Lower lobe of right lung (tissue), 2 donors: ENCODE measurements at regions not wholly inside any gene's neighbourhood (a gene's known extent, or its start where the extent isn't known, plus 50 kb on each side); places are given as distances from the start of the nearest gene placed in this dataset.

Experiments used
- ATAC-seq, 2 donors: fragments of 200-7000 bp; cut with Tn5 transposase; one replicate each; pipeline ENCODE4 v1.9.1; 2020 to 2022; ENCODE audit warnings: mild to moderate bottlenecking in 2 of 2, moderate library complexity in 2 of 2
- DNase-seq: peaks from one replicate; pipeline ENCODE4 v3.0.0-alpha.2; 2020
- H3K27ac ChIP-seq: fragments of 200-600 bp; one replicate; pipeline ENCODE4 v1.8.0; 2022
- H3K27me3 ChIP-seq: fragments of 200-600 bp; one replicate; pipeline ENCODE4 v1.8.0; 2022; ENCODE audit warnings: low read depth
- H3K36me3 ChIP-seq: fragments of 200-600 bp; one replicate; pipeline ENCODE4 v1.8.0; 2022; ENCODE audit warnings: mild to moderate bottlenecking
- H3K4me1 ChIP-seq: fragments of 200-600 bp; one replicate; pipeline ENCODE4 v1.8.0; 2022
- H3K4me3 ChIP-seq: fragments of 200-600 bp; one replicate; pipeline ENCODE4 v1.8.0; 2022; ENCODE audit warnings: mild to moderate bottlenecking
- H3K9me3 ChIP-seq: fragments of 200-600 bp; one replicate; pipeline ENCODE4 v1.8.0; 2022
- CTCF ChIP-seq: fragments of 200-600 bp; IDR thresholded peaks from one replicate; pipeline ENCODE4 v1.8.0; 2022; ENCODE audit warnings: antibody characterized with exemption, mild to moderate bottlenecking
- intact Hi-C: fragments of 100-400 bp; cut with DNase I; formaldehyde crosslinking; loops from one replicate; pipeline ENCODE4 v1.11.0; 2022
- donor health status: DM: no; HTN: yes; CAD: no; lungs with severe emphysema.

- no peaks in the 10 kb centered on the region for H3K36me3 ChIP-seq
- no peak for TF ChIP-seq CTCF
Observed at GRCh38 chr1:232114985-232115384, 488.4 kb downstream of the DISC1 start.

GRCh38 chr1:232112076-232112475 lies 485.5 kb downstream of the DISC1 start:
- TF ChIP-seq CTCF: no peak
- intact Hi-C loops: no loop called here
- no peaks in the 10 kb centered on the region for H3K36me3 ChIP-seq
- H3K9me3 ChIP-seq: no peaks in the 10 kb centered on the region
- DNase-seq (no peak), ATAC-seq (no peak)
- no peaks in the 10 kb centered on the region for H3K4me1 ChIP-seq
- no peaks in the 10 kb centered on the region for H3K27me3 ChIP-seq
- H3K4me3 ChIP-seq: no peak overlapping the region
- H3K27ac ChIP-seq: no peak overlapping the region

More at GRCh38 chr1:232114985-232115384, 488.4 kb downstream of the DISC1 start:
- ATAC-seq (no peak), DNase-seq (no peak)
- no peak overlapping the region for H3K27ac ChIP-seq
- intact Hi-C loops: no loop called here
- no peaks in the 10 kb centered on the region for H3K4me1 ChIP-seq
- H3K27me3 ChIP-seq: no peaks in the 10 kb centered on the region
- no peak overlapping the region for H3K4me3 ChIP-seq
- no peaks in the 10 kb centered on the region for H3K9me3 ChIP-seq

- H3K4me3 ChIP-seq: no peak overlapping the region
- no peak for ATAC-seq
- H3K27me3 ChIP-seq: no peaks in the 10 kb centered on the region
- no peaks in the 10 kb centered on the region for H3K9me3 ChIP-seq
- no peak for TF ChIP-seq CTCF
- intact Hi-C loops: no loop called here
- no peak overlapping the region for H3K27ac ChIP-seq
- H3K36me3 ChIP-seq: no peaks in the 10 kb centered on the region
- H3K4me1 ChIP-seq: no peaks in the 10 kb centered on the region
- DNase-seq: no peak
Observed at GRCh38 chr1:232111611-232112010, 485.0 kb downstream of the DISC1 start.

- Histone ChIP-seq H3K36me3 (no peaks in the 10 kb centered on the region), H3K9me3 (no peaks in the 10 kb centered on the region), H3K4me3 (no peak overlapping the region), H3K27me3 (no peaks in the 10 kb centered on the region), H3K4me1 (no peaks in the 10 kb centered on the region), H3K27ac (no peak overlapping the region)
- ATAC-seq (no peak), DNase-seq (no peak)
- intact Hi-C loops: no loop called here
- TF ChIP-seq CTCF: no peak
Observed at GRCh38 chr1:232110281-232111090, 483.9 kb downstream of the DISC1 start.

GRCh38 chr1:232109391-232109790 lies 482.8 kb downstream of the DISC1 start:
- Histone ChIP-seq H3K27me3 (no peaks in the 10 kb centered on the region), H3K9me3 (no peaks in the 10 kb centered on the region), H3K4me3 (no peak overlapping the region), H3K4me1 (no peaks in the 10 kb centered on the region), H3K36me3 (no peaks in the 10 kb centered on the region), H3K27ac (no peak overlapping the region)
- no peak for TF ChIP-seq CTCF
- ATAC-seq (no peak), DNase-seq (no peak)
- intact Hi-C loops: no loop called here
